Fibroblast of lung (primary cell): ENCODE measurements at regions not wholly inside any gene's neighbourhood (a gene's known extent, or its start where the extent isn't known, plus 50 kb on each side); places are given as distances from the start of the nearest gene placed in this dataset.
"Not testable (repeated sequence)": the region's sequence is repeated elsewhere in the genome, so short reads cannot be mapped to it uniquely, and the experiment has no call there.

Experiments used
- DNase-seq, 2 donors: peaks; one replicate each; pipeline versions ENCODE4 v3.0.0 to v3.0.0-alpha.2; 2010; ENCODE audit warnings: low read depth in 2 of 2
- H2AFZ ChIP-seq: 2 replicates; pipeline ENCODE4 v1.5.1; 2012; ENCODE audit warnings: low read length, control low read depth, inconsistent platforms
- H3K27ac ChIP-seq: 2 replicates; pipeline ENCODE4 v1.5.1; 2011; ENCODE audit warnings: low read length, control low read depth; ENCODE audit not compliant: insufficient read depth
- H3K27me3 ChIP-seq: 2 replicates; pipeline ENCODE4 v1.5.1; 2011; ENCODE audit warnings: mild to moderate bottlenecking, low read length; ENCODE audit not compliant: control insufficient read depth, insufficient read depth
- H3K36me3 ChIP-seq: 2 replicates; pipeline ENCODE4 v1.5.1; 2011; ENCODE audit warnings: low read length; ENCODE audit not compliant: control insufficient read depth, insufficient read depth
- H3K4me1 ChIP-seq: 2 replicates; pipeline ENCODE4 v1.5.1; 2011; ENCODE audit warnings: low read length; ENCODE audit not compliant: control insufficient read depth, insufficient read depth; ENCODE audit errors: extremely low read depth
- H3K4me2 ChIP-seq: 2 replicates; pipeline ENCODE4 v1.5.1; 2011; ENCODE audit warnings: low read length, control low read depth; ENCODE audit not compliant: insufficient read depth; ENCODE audit errors: extremely low read depth
- H3K4me3 ChIP-seq, 4 experiments: fragments of 200-600 bp in 1 of 4; sonication (generic) in 1 of 4; replicated peaks in 1 of 4; 2 replicates each; pipeline ENCODE4 v1.5.1; 2011 to 2016; ENCODE audit warnings: low read length in 4 of 4, low read depth in 3 of 4, mild to moderate bottlenecking in 3 of 4, control low read depth in 2 of 4, inconsistent platforms in 1 of 4, mixed read lengths in 1 of 4; ENCODE audit not compliant: insufficient read depth in 1 of 4; ENCODE audit errors: control extremely low read depth in 1 of 4
- H3K79me2 ChIP-seq: 2 replicates; pipeline ENCODE4 v1.5.1; 2012; ENCODE audit warnings: mild to moderate bottlenecking, low read length, inconsistent platforms; ENCODE audit not compliant: control insufficient read depth, insufficient read depth
- H3K9ac ChIP-seq: 2 replicates; pipeline ENCODE4 v1.5.1; 2011; ENCODE audit warnings: mild to moderate bottlenecking, low read length, control low read depth; ENCODE audit not compliant: insufficient read depth
- H3K9me3 ChIP-seq: 2 replicates; pipeline ENCODE4 v1.5.1; 2012; ENCODE audit warnings: low read depth, low read length; ENCODE audit not compliant: control insufficient read depth, insufficient read depth
- H4K20me1 ChIP-seq: 2 replicates; pipeline ENCODE4 v1.5.1; 2011; ENCODE audit warnings: low read length; ENCODE audit not compliant: control insufficient read depth, insufficient read depth; ENCODE audit errors: extremely low read depth
- CTCF ChIP-seq, 2 donors: IDR thresholded peaks in 1 of 2; conservative IDR thresholded peaks in 1 of 2; 1 replicate in 1 of 2; 2 replicates in 1 of 2; pipeline ENCODE4 v1.5.1; 2011 to 2012; ENCODE audit warnings: low read length in 2 of 2, control low read depth in 1 of 2, inconsistent platforms in 1 of 2, low read depth in 1 of 2, mild to moderate bottlenecking in 1 of 2
- EZH2 ChIP-seq: IDR thresholded peaks from 2 replicates; pipeline ENCODE4 v1.5.1; 2012; ENCODE audit warnings: low read length, control low read depth, mild to moderate bottlenecking; ENCODE audit errors: missing control alignments

DNA sequence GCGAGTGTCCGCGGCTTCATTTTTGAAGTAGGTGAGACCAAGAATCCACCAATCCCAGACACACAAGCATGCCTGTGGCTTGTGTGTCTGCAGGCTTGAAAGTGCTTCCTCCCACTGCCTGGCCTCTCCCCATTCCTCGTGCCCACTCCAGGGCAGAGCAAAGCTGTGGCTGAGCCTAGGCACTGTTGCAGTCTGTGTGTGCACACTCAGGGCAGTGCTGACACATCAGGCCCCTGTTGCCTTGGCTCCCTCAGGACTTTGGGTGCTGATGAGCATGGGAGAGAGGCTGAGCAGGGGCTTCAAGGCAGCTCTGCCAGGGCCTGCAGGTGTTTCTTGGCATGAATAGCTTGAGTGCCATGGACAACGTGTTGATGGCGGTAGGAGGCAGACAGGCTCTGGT lies 776.7 kb downstream of the CDH11 start:
- H3K9me3 ChIP-seq = no peaks in the 10 kb centered on the region
- DNase-seq = no peak
- H2AFZ ChIP-seq = no peak overlapping the region

GRCh38 chr16:64343820-64344443 lies 777.9 kb downstream of the CDH11 start:
- not testable (repeated sequence) for H3K4me2 ChIP-seq, H3K9ac ChIP-seq, H3K36me3 ChIP-seq, H3K79me2 ChIP-seq, H3K9me3 ChIP-seq, H4K20me1 ChIP-seq, DNase-seq, H3K4me3 ChIP-seq, H3K4me1 ChIP-seq, H2AFZ ChIP-seq, H3K27me3 ChIP-seq, H3K27ac ChIP-seq

More for the DNA sequence above, 776.7 kb downstream of the CDH11 start:
- no peak overlapping the region for H3K27ac ChIP-seq
- H3K4me3 ChIP-seq = no peak overlapping the region
- no peaks in the 10 kb centered on the region for H3K36me3 ChIP-seq
- no peaks in the 10 kb centered on the region for H4K20me1 ChIP-seq
- no peak overlapping the region for H3K9ac ChIP-seq
- H3K79me2 ChIP-seq = no peaks in the 10 kb centered on the region
- TF ChIP-seq CTCF (conservative IDR thresholded peaks at IDR 0.05 in 1 of 2, IDR thresholded peaks at IDR 0.05 in 1 of 2; ENCODE audit: low read depth in 1 of 2, low read length in 2 of 2) = no peak
- no peaks in the 10 kb centered on the region for H3K4me1 ChIP-seq
- H3K27me3 ChIP-seq = no peaks in the 10 kb centered on the region
- no peak overlapping the region for H3K4me2 ChIP-seq

DNA sequence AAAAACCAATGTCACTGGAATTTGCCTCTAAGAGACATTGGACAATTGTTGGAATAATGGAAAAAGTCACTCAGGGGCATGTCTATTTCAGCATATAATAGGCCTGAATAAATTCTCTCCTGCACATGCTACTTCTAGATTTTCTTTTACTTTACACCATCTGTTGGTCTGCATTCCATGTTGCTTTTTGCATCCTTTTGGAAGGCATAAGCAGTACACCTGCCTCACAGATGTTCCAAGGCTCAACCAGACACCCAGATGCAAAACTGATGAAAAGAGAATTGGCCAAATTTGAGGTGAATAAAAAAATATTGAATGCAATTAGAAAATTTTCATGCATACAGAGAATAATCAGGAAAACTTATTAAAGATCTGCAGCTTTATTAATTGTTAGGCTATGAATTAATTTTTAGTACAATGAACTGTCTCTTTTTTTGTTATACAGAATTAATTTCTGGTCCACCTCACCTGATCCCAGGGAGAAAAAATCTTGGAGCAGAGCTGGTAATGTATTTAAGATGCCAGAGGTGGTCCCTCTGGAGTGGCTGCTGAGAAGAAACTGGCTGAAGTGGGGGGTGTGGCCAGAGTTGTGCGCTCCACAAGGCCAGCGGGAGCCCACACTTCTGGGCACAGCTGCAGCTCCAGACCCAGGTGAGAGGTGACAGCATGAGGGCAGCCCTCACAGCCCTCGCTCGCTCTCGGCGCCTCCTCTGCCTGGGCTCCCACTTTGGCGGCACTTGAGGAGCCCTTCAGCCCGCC lies 778.6 kb downstream of the CDH11 start:
- Histone ChIP-seq H2AFZ (no peak overlapping the region), H3K9ac (no peak overlapping the region), H3K36me3 (no peaks in the 10 kb centered on the region), H3K4me3 (no peak overlapping the region), H3K79me2 (no peaks in the 10 kb centered on the region), H3K9me3 (no peaks in the 10 kb centered on the region), H4K20me1 (no peaks in the 10 kb centered on the region), H3K27ac (no peak overlapping the region), H3K27me3 (no peaks in the 10 kb centered on the region), H3K4me2 (no peak overlapping the region), H3K4me1 (no peaks in the 10 kb centered on the region)
- TF ChIP-seq EZH2 = no peak
- TF ChIP-seq CTCF (conservative IDR thresholded peaks at IDR 0.05 in 1 of 2, IDR thresholded peaks at IDR 0.05 in 1 of 2; ENCODE audit: low read depth in 1 of 2, low read length in 2 of 2) = no peak
- no peak for DNase-seq

GRCh38 chr16:64341336-64341735 lies 780.5 kb downstream of the CDH11 start:
- DNase-seq, H3K4me1 ChIP-seq, H3K36me3 ChIP-seq, H3K4me3 ChIP-seq, H3K9me3 ChIP-seq, H3K9ac ChIP-seq, H3K27ac ChIP-seq, H3K4me2 ChIP-seq, H4K20me1 ChIP-seq, H3K27me3 ChIP-seq, H3K79me2 ChIP-seq, H2AFZ ChIP-seq: not testable (repeated sequence)
